ENCODE measurements at regions not wholly inside any gene's neighbourhood (a gene's known extent, or its start where the extent isn't known, plus 50 kb on each side); places are given as distances from the start of the nearest gene placed in this dataset.

GRCh38 chr6:14337152-14337551 lies 219.6 kb downstream of the CD83 start (continued):
- no peak for TF ChIP-seq HMGXB3 (CRISPR knock-in tag; IDR thresholded peaks at IDR 0.05; ENCODE audit: borderline replicate concordance)

GRCh38 chr6:14339172-14339571 lies 221.6 kb downstream of the CD83 start:
- H3K4me3 ChIP-seq (replicated peaks in 1 of 3; ENCODE audit: insufficient read depth in 1 of 3, low read depth in 2 of 3, low read length in 3 of 3) = no peak overlapping the region
- FAIRE-seq (no peak), ATAC-seq (no peak), DNase-seq (ENCODE audit: low spot score) (no peak)
- TF ChIP-seq ZNF558 (CRISPR knock-in tag; IDR thresholded peaks at IDR 0.05; ENCODE audit: borderline replicate concordance) (no peak), KDM4B (CRISPR knock-in tag; IDR thresholded peaks at IDR 0.05) (no peak), TFAP4 (IDR thresholded peaks at IDR 0.05; ENCODE audit: borderline replicate concordance, low read depth) (no peak), ZFP41 (CRISPR knock-in tag; IDR thresholded peaks at IDR 0.05; ENCODE audit: borderline replicate concordance) (no peak), PRDM15 (CRISPR knock-in tag; IDR thresholded peaks at IDR 0.05) (no peak), ZNF7 (CRISPR knock-in tag; IDR thresholded peaks at IDR 0.05) (no peak), ARNTL (CRISPR knock-in tag; IDR thresholded peaks at IDR 0.05) (no peak), HMGXB3 (CRISPR knock-in tag; IDR thresholded peaks at IDR 0.05; ENCODE audit: borderline replicate concordance) (no peak)
- no peak overlapping the region for H3K9ac ChIP-seq (ENCODE audit: insufficient read depth, low read depth, low read length)
- no peak overlapping the region for H2AFZ ChIP-seq (ENCODE audit: low read length)
- WGBS (ENCODE audit: low lambda C conversion rate) = 4% methylated on average over 1 of the region's 1 CpG
- ChIA-PET POLR2A (no interaction called here), CTCF (ENCODE audit: low intra/inter-chr PET ratio, low total read pairs) (no interaction called here)
- intact Hi-C loops (cut with micrococcal nuclease; ENCODE audit: unreplicated experiment) (no loop called here), in situ Hi-C loops (cut with HindIII; ENCODE audit: extremely low pct_ligation_motif_present, low pct_unique_long_range_greater_than_20kb) (no loop called here)
- no peaks in the 10 kb centered on the region for H3K36me3 ChIP-seq (replicated peaks in 1 of 2; ENCODE audit: control insufficient read depth in 1 of 2, insufficient read depth in 2 of 2, low read length in 2 of 2)
- no peaks in the 10 kb centered on the region for H3K9me3 ChIP-seq (ENCODE audit: low read length)
- no peak overlapping the region for H3K27ac ChIP-seq (ENCODE audit: extremely low read length, insufficient read depth, low read length)
- no peaks in the 10 kb centered on the region for H3K4me1 ChIP-seq (ENCODE audit: insufficient read depth, low read length)
- no TSS peak for BruUV-seq (replicated peaks)
- no peaks in the 10 kb centered on the region for H4K20me1 ChIP-seq (ENCODE audit: insufficient read depth, low read length)
- H3K27me3 ChIP-seq (ENCODE audit: control insufficient read depth in 1 of 2, insufficient read depth in 2 of 2, low read length in 2 of 2) = no peaks in the 10 kb centered on the region
- H3K4me2 ChIP-seq (ENCODE audit: low read depth, low read length) = no peak overlapping the region
- H3K79me2 ChIP-seq (ENCODE audit: insufficient read depth, low read length) = no peaks in the 10 kb centered on the region

All from HepG2 (cell line).